ENCODE measurements at regions not wholly inside any gene's neighbourhood (a gene's known extent, or its start where the extent isn't known, plus 50 kb on each side); places are given as distances from the start of the nearest gene placed in this dataset.

DNA sequence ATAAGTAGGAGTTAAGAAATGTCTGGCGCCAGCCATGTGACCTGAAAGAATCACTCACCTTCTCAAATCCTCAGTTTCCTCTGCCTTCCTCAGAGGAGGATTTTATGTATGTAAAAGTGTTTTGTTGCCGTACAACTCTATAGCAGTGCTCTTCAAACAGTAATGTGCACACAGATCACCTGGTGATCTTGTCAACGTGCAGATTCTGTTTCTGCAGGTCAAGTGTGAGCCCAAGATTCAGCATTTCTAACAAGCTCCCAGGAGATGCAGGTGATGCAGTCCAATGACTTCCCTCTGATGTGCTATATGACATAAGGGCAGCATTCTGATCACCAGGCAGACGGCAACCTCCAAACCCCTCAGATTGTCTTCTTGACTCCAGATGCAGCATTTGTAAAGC lies 83.7 kb downstream of the CDC7 start:
- no peak for DNase-seq (ENCODE audit: low spot score in 2 of 2, unreplicated experiment in 2 of 2)
- no peaks in the 10 kb centered on the region for H3K36me3 Mint-ChIP-seq
- no peaks in the 10 kb centered on the region for H3K9me3 Mint-ChIP-seq
- H3K27me3 Mint-ChIP-seq (ENCODE audit: low read depth), result peaks cover 5% of the 10 kb centered on the region
- TF ChIP-seq, protein P1, sequence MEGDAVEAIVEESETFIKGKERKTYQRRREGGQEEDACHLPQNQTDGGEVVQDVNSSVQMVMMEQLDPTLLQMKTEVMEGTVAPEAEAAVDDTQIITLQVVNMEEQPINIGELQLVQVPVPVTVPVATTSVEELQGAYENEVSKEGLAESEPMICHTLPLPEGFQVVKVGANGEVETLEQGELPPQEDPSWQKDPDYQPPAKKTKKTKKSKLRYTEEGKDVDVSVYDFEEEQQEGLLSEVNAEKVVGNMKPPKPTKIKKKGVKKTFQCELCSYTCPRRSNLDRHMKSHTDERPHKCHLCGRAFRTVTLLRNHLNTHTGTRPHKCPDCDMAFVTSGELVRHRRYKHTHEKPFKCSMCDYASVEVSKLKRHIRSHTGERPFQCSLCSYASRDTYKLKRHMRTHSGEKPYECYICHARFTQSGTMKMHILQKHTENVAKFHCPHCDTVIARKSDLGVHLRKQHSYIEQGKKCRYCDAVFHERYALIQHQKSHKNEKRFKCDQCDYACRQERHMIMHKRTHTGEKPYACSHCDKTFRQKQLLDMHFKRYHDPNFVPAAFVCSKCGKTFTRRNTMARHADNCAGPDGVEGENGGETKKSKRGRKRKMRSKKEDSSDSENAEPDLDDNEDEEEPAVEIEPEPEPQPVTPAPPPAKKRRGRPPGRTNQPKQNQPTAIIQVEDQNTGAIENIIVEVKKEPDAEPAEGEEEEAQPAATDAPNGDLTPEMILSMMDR (IDR thresholded peaks at IDR 0.05; ENCODE audit: unreplicated experiment), result no peak
- H3K4me1 Mint-ChIP-seq, result peaks cover 12% of the 10 kb centered on the region
- H3K4me3 Mint-ChIP-seq, result no peak overlapping the region
- no peak overlapping the region for H3K27ac Mint-ChIP-seq

DNA sequence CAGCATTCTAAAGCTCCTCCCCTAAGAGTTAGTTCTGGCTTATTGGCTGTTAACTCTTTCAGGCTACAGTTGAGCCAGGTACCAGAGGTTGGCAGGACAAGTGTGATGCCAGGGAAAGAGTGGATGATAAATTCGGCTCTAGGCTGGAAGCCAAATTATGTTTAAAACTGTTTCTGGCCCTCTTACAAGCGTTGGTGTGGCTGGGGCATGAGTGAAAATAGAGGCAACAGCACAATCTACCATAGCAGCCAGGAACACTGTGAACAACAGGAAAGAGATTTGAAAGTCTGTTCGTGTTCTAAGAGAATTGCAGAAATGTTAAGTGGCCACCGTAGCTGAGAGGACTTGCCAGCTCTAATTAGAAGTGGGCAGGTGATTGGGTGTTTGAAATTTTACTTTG lies 84.2 kb downstream of the CDC7 start:
- no peak overlapping the region for H3K27ac Mint-ChIP-seq
- peaks cover 5% of the 10 kb centered on the region for H3K27me3 Mint-ChIP-seq (ENCODE audit: low read depth)

DNA sequence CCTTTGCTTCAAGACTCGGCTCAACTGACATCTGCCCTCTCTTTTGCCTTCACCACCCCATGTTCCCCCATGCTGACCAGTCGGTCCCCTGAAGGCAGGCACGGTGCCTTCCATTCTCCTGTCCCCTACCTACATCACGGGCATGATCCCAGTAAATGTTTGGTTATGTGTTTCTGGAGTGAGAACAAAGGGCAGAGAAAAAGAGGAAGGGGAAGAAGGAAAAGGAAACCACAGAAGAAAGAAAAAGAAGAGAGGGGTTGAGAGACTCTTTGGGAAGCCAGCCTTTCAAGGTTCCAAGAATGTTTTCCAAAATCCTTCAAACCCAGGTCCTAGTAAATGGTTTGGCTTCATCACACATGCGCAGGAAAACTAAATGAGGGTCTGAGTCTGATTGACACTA lies 84.9 kb downstream of the CDC7 start:
- TF ChIP-seq, protein P1 (IDR thresholded peaks at IDR 0.05; ENCODE audit: unreplicated experiment), result no peak
- Mint-ChIP-seq H3K4me1 (peaks cover 7% of the 10 kb centered on the region), H3K27ac (no peak overlapping the region), H3K36me3 (no peaks in the 10 kb centered on the region), H3K9me3 (no peaks in the 10 kb centered on the region), H3K27me3 (ENCODE audit: low read depth) (peaks cover 5% of the 10 kb centered on the region), H3K4me3 (no peak overlapping the region)
- no peak for DNase-seq (ENCODE audit: low spot score in 2 of 2, unreplicated experiment in 2 of 2)

More for the DNA sequence above, 84.2 kb downstream of the CDC7 start:
- peaks cover 11% of the 10 kb centered on the region for H3K4me1 Mint-ChIP-seq
- TF ChIP-seq, protein P1 (IDR thresholded peaks at IDR 0.05; ENCODE audit: unreplicated experiment), result no peak
- H3K36me3 Mint-ChIP-seq, result no peaks in the 10 kb centered on the region
- H3K9me3 Mint-ChIP-seq, result no peaks in the 10 kb centered on the region
- DNase-seq (ENCODE audit: low spot score in 2 of 2, unreplicated experiment in 2 of 2), result no peak
- H3K4me3 Mint-ChIP-seq, result no peak overlapping the region

DNA sequence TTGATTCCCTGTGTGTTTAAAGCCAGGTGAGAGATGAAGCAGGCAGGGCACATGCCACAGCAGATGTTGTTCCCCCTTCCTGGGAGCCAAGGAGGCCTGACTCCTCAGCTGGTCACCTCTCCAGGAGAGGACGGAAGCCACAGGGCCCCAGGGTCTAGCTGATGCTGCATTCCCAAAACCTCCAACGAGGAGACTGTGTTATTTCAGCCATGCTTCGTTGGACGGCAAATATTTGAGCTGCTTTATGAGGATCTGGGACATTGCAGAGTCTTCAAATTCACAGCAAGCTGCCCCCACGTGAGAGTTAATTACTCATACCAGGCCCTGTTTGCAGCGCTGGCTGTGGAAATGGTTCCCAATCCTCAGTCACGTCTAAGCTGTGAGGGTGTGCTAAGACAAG lies 85.3 kb downstream of the CDC7 start:
- peaks cover 5% of the 10 kb centered on the region for H3K27me3 Mint-ChIP-seq (ENCODE audit: low read depth)
- no peak for DNase-seq (ENCODE audit: low spot score in 2 of 2, unreplicated experiment in 2 of 2)
- H3K4me1 Mint-ChIP-seq, result peaks cover 9% of the 10 kb centered on the region
- TF ChIP-seq, protein P1 (IDR thresholded peaks at IDR 0.05; ENCODE audit: unreplicated experiment), result no peak
- no peak overlapping the region for H3K27ac Mint-ChIP-seq
- H3K36me3 Mint-ChIP-seq, result no peaks in the 10 kb centered on the region
- no peaks in the 10 kb centered on the region for H3K9me3 Mint-ChIP-seq
- H3K4me3 Mint-ChIP-seq, result no peak overlapping the region

DNA sequence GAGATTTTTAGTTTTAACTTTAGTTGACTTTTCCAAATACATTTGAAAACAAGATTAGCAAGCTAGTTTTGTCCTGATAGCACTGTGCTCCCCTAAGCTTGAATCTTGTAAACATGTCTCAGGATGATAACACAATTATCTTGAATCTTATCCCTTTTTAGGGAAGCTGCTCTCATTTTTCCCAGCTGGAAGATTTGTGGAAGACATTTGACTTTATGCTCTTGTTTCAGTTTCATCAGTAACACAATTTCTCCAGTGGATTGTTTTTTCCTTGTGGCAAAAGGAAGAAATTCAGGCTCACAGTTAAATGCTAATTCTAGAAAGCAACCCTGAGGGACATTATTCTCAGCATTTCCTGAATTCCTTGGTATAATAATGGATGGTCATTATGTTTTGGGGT lies 88.8 kb downstream of the CDC7 start:
- TF ChIP-seq, protein P1 (IDR thresholded peaks at IDR 0.05; ENCODE audit: unreplicated experiment), result no peak
- no peaks in the 10 kb centered on the region for H3K36me3 Mint-ChIP-seq
- H3K9me3 Mint-ChIP-seq, result no peaks in the 10 kb centered on the region
- peaks cover 5% of the 10 kb centered on the region for H3K27me3 Mint-ChIP-seq (ENCODE audit: low read depth)
- peak overlapping the region; percentile 6 for H3K27ac Mint-ChIP-seq
- no peak for DNase-seq (ENCODE audit: low spot score in 2 of 2, unreplicated experiment in 2 of 2)
- H3K4me3 Mint-ChIP-seq, result no peak overlapping the region
- peaks cover 19% of the 10 kb centered on the region for H3K4me1 Mint-ChIP-seq
